VCaP (cell line): ENCODE measurements at regions not wholly inside any gene's neighbourhood (a gene's known extent, or its start where the extent isn't known, plus 50 kb on each side); places are given as distances from the start of the nearest gene placed in this dataset.

Source experiments
- H3K27ac ChIP-seq: fragments of 450-650 bp; 2 replicates; pipeline ENCODE4 v1.5.1; 2017
- CTCF ChIP-seq: fragments of 450-650 bp; conservative IDR thresholded peaks from 2 replicates; pipeline ENCODE4 v1.5.1; 2017; ENCODE audit warnings: mild to moderate bottlenecking, moderate library complexity

- no peak for TF ChIP-seq CTCF
- H3K27ac ChIP-seq: no peak overlapping the region
Observed at GRCh38 chr1:38360807-38361206, 314.2 kb upstream of the POU3F1 start.

- no peak overlapping the region for H3K27ac ChIP-seq
- TF ChIP-seq CTCF: no peak
Observed at GRCh38 chr1:38353956-38354355, 307.4 kb upstream of the POU3F1 start.

- TF ChIP-seq CTCF: no peak
- H3K27ac ChIP-seq: no peak overlapping the region
Observed at GRCh38 chr1:38352869-38353268, 306.3 kb upstream of the POU3F1 start.

GRCh38 chr1:38347446-38348175 lies 301.0 kb upstream of the POU3F1 start:
- H3K27ac ChIP-seq: no peak overlapping the region
- TF ChIP-seq CTCF: no peak

- TF ChIP-seq CTCF: no peak
- H3K27ac ChIP-seq: no peak overlapping the region
Observed at GRCh38 chr1:38344716-38345115, 298.1 kb upstream of the POU3F1 start.

- H3K27ac ChIP-seq: no peak overlapping the region
Observed at GRCh38 chr1:38341694-38342093, 295.1 kb upstream of the POU3F1 start.

GRCh38 chr1:38340409-38340808 lies 293.8 kb upstream of the POU3F1 start:
- no peak for TF ChIP-seq CTCF
- H3K27ac ChIP-seq: no peak overlapping the region

More at GRCh38 chr1:38341694-38342093, 295.1 kb upstream of the POU3F1 start:
- no peak for TF ChIP-seq CTCF
